ENCODE measurements at regions not wholly inside any gene's neighbourhood (a gene's known extent, or its start where the extent isn't known, plus 50 kb on each side); places are given as distances from the start of the nearest gene placed in this dataset.
A peak's percentile ranks its signal among the peaks of the same experiment; 100 is the strongest.

DNA sequence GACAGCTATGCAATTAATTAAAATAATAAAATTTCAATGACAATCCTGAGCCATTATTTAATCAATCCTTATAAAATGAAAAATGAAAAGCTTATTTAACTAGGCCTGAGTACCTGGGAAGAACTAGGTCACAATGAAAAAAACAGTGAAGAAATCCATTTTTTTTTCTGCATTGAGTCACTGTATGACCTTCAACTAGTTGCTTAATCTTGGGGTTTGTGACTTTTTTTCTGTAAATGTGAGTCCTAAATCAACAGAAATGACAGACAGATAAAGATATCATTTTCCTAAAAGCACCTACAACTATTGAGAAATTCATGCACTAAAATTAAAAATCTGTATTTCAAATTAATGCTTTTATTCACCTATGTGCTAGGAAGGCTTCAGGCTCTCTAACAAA lies 96.8 kb downstream of the TMEM26 start:
- DNase-seq (ENCODE audit: low read depth), result no peak

- DNase-seq (ENCODE audit: low read depth), result no peak
Measured at GRCh38 chr10:61355211-61355610, 98.0 kb downstream of the TMEM26 start.

GRCh38 chr10:61354401-61354975 lies 98.7 kb downstream of the TMEM26 start:
- DNase-seq (ENCODE audit: low read depth), result no peak

GRCh38 chr10:61350794-61351193 lies 102.4 kb downstream of the TMEM26 start:
- DNase-seq (ENCODE audit: low read depth), result no peak

GRCh38 chr10:61350068-61350467 lies 103.1 kb downstream of the TMEM26 start:
- DNase-seq (ENCODE audit: low read depth), result no peak

- DNase-seq (ENCODE audit: low read depth), result no peak
Measured at GRCh38 chr10:61346796-61347413, 106.3 kb downstream of the TMEM26 start.

- DNase-seq (ENCODE audit: low read depth), result no peak
Measured at GRCh38 chr10:61343796-61344195, 109.4 kb downstream of the TMEM26 start.

- no peak for DNase-seq (ENCODE audit: low read depth)
Measured at GRCh38 chr10:61342858-61343572, 110.2 kb downstream of the TMEM26 start.

DNA sequence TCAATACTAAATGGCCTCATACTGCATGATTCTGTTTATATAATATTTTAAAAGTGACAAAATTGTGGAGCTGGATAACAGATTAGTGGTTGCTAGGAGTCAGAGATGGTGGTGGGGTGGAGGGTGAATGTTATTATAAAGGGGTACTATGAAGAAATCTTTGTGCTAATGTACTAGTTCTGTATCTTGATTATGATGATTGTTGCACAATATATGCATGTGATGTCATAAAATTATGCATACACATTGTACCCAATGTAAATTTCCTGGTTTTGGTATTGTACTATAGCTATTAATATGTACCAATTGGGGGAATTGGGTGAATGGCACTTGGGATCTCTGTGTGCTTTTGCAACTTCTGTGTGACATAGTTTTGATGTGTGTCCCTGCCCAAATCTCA lies 112.2 kb downstream of the TMEM26 start:
- DNase-seq (ENCODE audit: low read depth), result no peak

- DNase-seq (ENCODE audit: low read depth), result no peak
Measured at GRCh38 chr10:61338146-61338545, 115.0 kb downstream of the TMEM26 start.

DNA sequence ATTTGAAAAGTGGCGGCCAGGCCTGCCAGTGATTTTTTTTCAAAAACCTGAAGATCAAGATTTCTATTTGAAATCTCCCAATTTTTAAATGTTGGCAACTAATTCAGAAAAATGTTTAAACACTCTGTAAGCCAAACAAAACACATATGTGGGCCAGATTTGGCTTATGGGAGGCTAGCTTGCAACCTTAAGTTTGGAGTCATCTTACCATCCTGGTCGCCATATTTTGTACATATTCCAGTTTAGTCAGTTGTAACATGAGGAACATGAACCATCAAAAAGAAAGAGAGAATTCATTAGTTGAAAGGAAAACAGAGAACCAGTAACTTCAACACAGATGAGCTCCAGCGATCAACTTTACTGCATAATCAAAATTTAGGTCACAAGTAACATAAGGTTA lies 115.4 kb downstream of the TMEM26 start:
- peak; percentile 39 for DNase-seq (ENCODE audit: low read depth)

DNA sequence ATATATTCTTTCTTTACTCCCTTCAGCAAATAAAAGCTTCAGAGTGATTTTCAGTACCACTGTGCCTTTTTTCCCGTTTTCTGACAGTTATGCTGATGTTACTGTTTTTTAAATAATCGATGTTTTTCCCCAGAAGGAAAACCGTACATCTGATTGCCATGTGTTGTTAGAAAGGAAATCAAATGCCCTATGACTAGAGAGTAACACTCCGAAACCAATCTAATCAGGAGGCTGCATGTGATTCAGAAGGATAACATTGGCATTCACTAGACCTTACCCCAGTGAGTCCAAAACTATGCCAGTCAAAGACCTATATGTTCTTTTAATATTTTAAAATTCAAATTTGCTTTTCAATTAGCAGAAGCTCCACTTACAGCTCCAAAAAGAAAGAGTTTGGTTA lies 116.3 kb downstream of the TMEM26 start:
- no peak for DNase-seq (ENCODE audit: low read depth)

GRCh38 chr10:61335359-61335758 lies 117.8 kb downstream of the TMEM26 start:
- DNase-seq (ENCODE audit: low read depth), result no peak

GRCh38 chr10:61332581-61332980 lies 120.6 kb downstream of the TMEM26 start:
- no peak for DNase-seq (ENCODE audit: low read depth)

GRCh38 chr10:61330669-61331068 lies 122.5 kb downstream of the TMEM26 start:
- no peak for DNase-seq (ENCODE audit: low read depth)

- DNase-seq (ENCODE audit: low read depth), result no peak
Measured at GRCh38 chr10:61329854-61330253, 123.3 kb downstream of the TMEM26 start.

DNA sequence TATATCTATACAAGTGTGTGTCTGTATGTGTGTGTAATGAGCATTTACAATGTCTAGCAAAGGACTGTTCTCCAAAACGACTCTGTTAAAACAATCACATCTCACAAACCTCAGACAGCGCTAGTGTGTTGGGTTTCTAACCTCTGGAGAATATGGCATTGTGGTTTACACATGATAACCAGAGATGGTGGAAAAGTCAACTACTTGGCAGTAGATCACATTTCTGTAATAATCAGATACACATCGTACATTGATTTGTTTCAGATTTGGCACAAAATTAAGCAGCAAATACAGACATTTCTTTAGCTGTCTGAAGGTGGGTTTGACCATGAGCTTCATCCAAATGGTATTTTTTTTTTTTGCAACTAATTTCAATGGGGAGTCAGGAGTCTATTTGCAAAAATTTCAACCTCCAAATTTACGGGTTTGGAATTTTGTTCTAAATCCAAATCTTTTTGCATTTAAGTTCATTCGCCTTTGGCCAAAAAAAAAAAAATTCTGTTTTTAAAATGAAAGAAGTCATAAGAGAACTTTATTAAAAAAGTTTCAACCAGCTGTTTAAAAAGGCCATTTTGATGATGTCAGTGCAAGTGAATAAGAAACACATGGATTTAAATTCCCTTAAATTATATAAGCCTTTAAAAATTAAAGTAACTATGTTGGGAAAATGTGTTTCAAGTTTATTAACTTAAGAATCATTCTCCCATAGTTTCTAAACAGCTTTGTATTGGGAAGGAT lies 127.8 kb downstream of the TMEM26 start:
- DNase-seq (ENCODE audit: low read depth), result no peak

- no peak for DNase-seq (ENCODE audit: low read depth)
Measured at GRCh38 chr10:61323726-61324125, 129.5 kb downstream of the TMEM26 start.

GRCh38 chr10:61321041-61321857 lies 131.9 kb downstream of the TMEM26 start:
- peak; percentile 68 for DNase-seq (ENCODE audit: low read depth)

GRCh38 chr10:61320257-61320587 lies 133.0 kb downstream of the TMEM26 start:
- DNase-seq (ENCODE audit: low read depth), result no peak

GRCh38 chr10:61319386-61320256 lies 133.6 kb downstream of the TMEM26 start:
- DNase-seq (ENCODE audit: low read depth), result no peak
